ENCODE measurements at regions not wholly inside any gene's neighbourhood (a gene's known extent, or its start where the extent isn't known, plus 50 kb on each side); places are given as distances from the start of the nearest gene placed in this dataset.

GRCh38 chr13:64413529-64413928 lies 2816.6 kb downstream of the PCDH9 start:
- TF ChIP-seq CTCF (IDR thresholded peaks at IDR 0.05; ENCODE audit: poor library complexity) = no peak
- no peak for TF ChIP-seq EZH2phosphoT487 (IDR thresholded peaks at IDR 0.05; ENCODE audit: low read depth, severe bottlenecking, unreplicated experiment)
- TF ChIP-seq EZH2 (IDR thresholded peaks at IDR 0.05; ENCODE audit: borderline replicate concordance) = no peak

Data from hepatocyte (in vitro differentiated cells).